CD4-positive, alpha-beta T cell treated with Interferon gamma for 1 hour (primary cell): ENCODE measurements at regions not wholly inside any gene's neighbourhood (a gene's known extent, or its start where the extent isn't known, plus 50 kb on each side); places are given as distances from the start of the nearest gene placed in this dataset.
"Not testable (repeated sequence)": the region's sequence is repeated elsewhere in the genome, so short reads cannot be mapped to it uniquely, and the experiment has no call there.

Experiments
- DNase-seq: peaks from one replicate; pipeline ENCODE4 v3.0.0-alpha.2; 2020

- no peak for DNase-seq
These were observed 618.8 kb downstream of the HINT1 start for GRCh38 chr5:130546211-130546610.

GRCh38 chr5:130545291-130545690, 619.8 kb downstream of the HINT1 start:
- DNase-seq = no peak

GRCh38 chr5:130541617-130542221, 623.3 kb downstream of the HINT1 start:
- DNase-seq = no peak

GRCh38 chr5:130536691-130537090, 628.4 kb downstream of the HINT1 start:
- no peak for DNase-seq

- DNase-seq = no peak
These were observed 628.5 kb downstream of the CHSY3 start for GRCh38 chr5:130532786-130533185.

- DNase-seq = no peak
These were observed 625.5 kb downstream of the CHSY3 start for GRCh38 chr5:130529511-130530485.

- no peak for DNase-seq
These were observed 624.8 kb downstream of the CHSY3 start for GRCh38 chr5:130529111-130529510.

- no peak for DNase-seq
These were observed 624.2 kb downstream of the CHSY3 start for GRCh38 chr5:130528474-130528873.

GRCh38 chr5:130526708-130527107, 622.4 kb downstream of the CHSY3 start:
- DNase-seq = no peak

- DNase-seq = no peak
These were observed 615.9 kb downstream of the CHSY3 start for GRCh38 chr5:130520211-130520610.

- DNase-seq = no peak
These were observed 610.9 kb downstream of the CHSY3 start for GRCh38 chr5:130514984-130515690.

GRCh38 chr5:130502702-130503101, 598.4 kb downstream of the CHSY3 start:
- DNase-seq = no peak

GRCh38 chr5:130501151-130501865, 597.0 kb downstream of the CHSY3 start:
- no peak for DNase-seq

GRCh38 chr5:130500495-130500894, 596.2 kb downstream of the CHSY3 start:
- not testable (repeated sequence) for DNase-seq

GRCh38 chr5:130496215-130496614, 592.0 kb downstream of the CHSY3 start:
- DNase-seq = no peak

- DNase-seq = no peak
These were observed 584.0 kb downstream of the CHSY3 start for GRCh38 chr5:130488252-130488651.

- no peak for DNase-seq
These were observed 575.0 kb downstream of the CHSY3 start for GRCh38 chr5:130479045-130479804.

- no peak for DNase-seq
These were observed 572.1 kb downstream of the CHSY3 start for GRCh38 chr5:130476325-130476724.

- no peak for DNase-seq
These were observed 558.3 kb downstream of the CHSY3 start for GRCh38 chr5:130462516-130462915.

GRCh38 chr5:130455175-130455574, 550.9 kb downstream of the CHSY3 start:
- no peak for DNase-seq

- DNase-seq = no peak
These were observed 548.5 kb downstream of the CHSY3 start for GRCh38 chr5:130452744-130453143.

GRCh38 chr5:130436430-130436829, 532.2 kb downstream of the CHSY3 start:
- DNase-seq = no peak
